ENCODE measurements at regions not wholly inside any gene's neighbourhood (a gene's known extent, or its start where the extent isn't known, plus 50 kb on each side); places are given as distances from the start of the nearest gene placed in this dataset.

- DNase-seq (ENCODE audit: low spot score), result no peak
- 65% methylated on average over 25 of the region's 25 CpGs for WGBS
- no peak overlapping the region for H3K9ac ChIP-seq (ENCODE audit: low read depth in 1 of 2, low read length in 2 of 2)
- H3K27me3 ChIP-seq (ENCODE audit: control insufficient read depth in 4 of 4, insufficient read depth in 4 of 4, low read length in 3 of 4), result peaks cover 0 to 4% (median 0%) of the 10 kb centered on the region in 4 donors
- no peaks in the 10 kb centered on the region for H3K9me3 ChIP-seq (ENCODE audit: control insufficient read depth in 4 of 4, low read length in 3 of 4)
- TF ChIP-seq HNF4G (IDR thresholded peaks at IDR 0.05), result no peak
- no peak for TF ChIP-seq SP1 (IDR thresholded peaks at IDR 0.05)
- no peak for TF ChIP-seq FOXA2 (IDR thresholded peaks at IDR 0.05)
- TF ChIP-seq, protein P1, sequence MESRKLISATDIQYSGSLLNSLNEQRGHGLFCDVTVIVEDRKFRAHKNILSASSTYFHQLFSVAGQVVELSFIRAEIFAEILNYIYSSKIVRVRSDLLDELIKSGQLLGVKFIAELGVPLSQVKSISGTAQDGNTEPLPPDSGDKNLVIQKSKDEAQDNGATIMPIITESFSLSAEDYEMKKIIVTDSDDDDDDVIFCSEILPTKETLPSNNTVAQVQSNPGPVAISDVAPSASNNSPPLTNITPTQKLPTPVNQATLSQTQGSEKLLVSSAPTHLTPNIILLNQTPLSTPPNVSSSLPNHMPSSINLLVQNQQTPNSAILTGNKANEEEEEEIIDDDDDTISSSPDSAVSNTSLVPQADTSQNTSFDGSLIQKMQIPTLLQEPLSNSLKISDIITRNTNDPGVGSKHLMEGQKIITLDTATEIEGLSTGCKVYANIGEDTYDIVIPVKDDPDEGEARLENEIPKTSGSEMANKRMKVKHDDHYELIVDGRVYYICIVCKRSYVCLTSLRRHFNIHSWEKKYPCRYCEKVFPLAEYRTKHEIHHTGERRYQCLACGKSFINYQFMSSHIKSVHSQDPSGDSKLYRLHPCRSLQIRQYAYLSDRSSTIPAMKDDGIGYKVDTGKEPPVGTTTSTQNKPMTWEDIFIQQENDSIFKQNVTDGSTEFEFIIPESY (IDR thresholded peaks at IDR 0.05), result no peak
- TF ChIP-seq JUND (IDR thresholded peaks at IDR 0.05), result no peak
- TF ChIP-seq NR2F2 (IDR thresholded peaks at IDR 0.05), result no peak
- TF ChIP-seq RXRA (IDR thresholded peaks at IDR 0.05), result no peak
- TF ChIP-seq, protein P2, sequence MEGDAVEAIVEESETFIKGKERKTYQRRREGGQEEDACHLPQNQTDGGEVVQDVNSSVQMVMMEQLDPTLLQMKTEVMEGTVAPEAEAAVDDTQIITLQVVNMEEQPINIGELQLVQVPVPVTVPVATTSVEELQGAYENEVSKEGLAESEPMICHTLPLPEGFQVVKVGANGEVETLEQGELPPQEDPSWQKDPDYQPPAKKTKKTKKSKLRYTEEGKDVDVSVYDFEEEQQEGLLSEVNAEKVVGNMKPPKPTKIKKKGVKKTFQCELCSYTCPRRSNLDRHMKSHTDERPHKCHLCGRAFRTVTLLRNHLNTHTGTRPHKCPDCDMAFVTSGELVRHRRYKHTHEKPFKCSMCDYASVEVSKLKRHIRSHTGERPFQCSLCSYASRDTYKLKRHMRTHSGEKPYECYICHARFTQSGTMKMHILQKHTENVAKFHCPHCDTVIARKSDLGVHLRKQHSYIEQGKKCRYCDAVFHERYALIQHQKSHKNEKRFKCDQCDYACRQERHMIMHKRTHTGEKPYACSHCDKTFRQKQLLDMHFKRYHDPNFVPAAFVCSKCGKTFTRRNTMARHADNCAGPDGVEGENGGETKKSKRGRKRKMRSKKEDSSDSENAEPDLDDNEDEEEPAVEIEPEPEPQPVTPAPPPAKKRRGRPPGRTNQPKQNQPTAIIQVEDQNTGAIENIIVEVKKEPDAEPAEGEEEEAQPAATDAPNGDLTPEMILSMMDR (IDR thresholded peaks at IDR 0.05; ENCODE audit: low read depth, low read length, missing input control), result no peak
- no peak for TF ChIP-seq TAF1 (conservative IDR thresholded peaks at IDR 0.05)
- TF ChIP-seq FOXA1 (IDR thresholded peaks at IDR 0.05), result no peak
- TF ChIP-seq HNF4A (conservative IDR thresholded peaks at IDR 0.05), result no peak
- H3K4me3 ChIP-seq (ENCODE audit: low read depth in 1 of 3, low read length in 3 of 3), result no peak overlapping the region
- no peaks in the 10 kb centered on the region for H3K36me3 ChIP-seq (ENCODE audit: control insufficient read depth in 4 of 4, insufficient read depth in 3 of 4, low read depth in 1 of 4, low read length in 3 of 4)
- no peak overlapping the region for H3K27ac ChIP-seq (ENCODE audit: low read depth in 1 of 2, low read length in 2 of 2)
- no peaks in the 10 kb centered on the region for H3K4me1 ChIP-seq (ENCODE audit: control insufficient read depth in 4 of 4, insufficient read depth in 4 of 4, low read length in 3 of 4)
Measured at GRCh38 chr2:2542966-2543611, 212.0 kb upstream of the MYT1L start.

GRCh38 chr2:2542316-2542715 is 211.2 kb upstream of the MYT1L start:
- no peaks in the 10 kb centered on the region for H3K9me3 ChIP-seq (ENCODE audit: control insufficient read depth in 4 of 4, low read length in 3 of 4)
- no peak overlapping the region for H3K9ac ChIP-seq (ENCODE audit: low read depth in 1 of 2, low read length in 2 of 2)
- 73% methylated on average over 4 of the region's 4 CpGs for WGBS
- H3K4me3 ChIP-seq (ENCODE audit: low read depth in 1 of 3, low read length in 3 of 3), result no peak overlapping the region
- H3K27me3 ChIP-seq (ENCODE audit: control insufficient read depth in 4 of 4, insufficient read depth in 4 of 4, low read length in 3 of 4), result peaks cover 0 to 4% (median 0%) of the 10 kb centered on the region in 4 donors
- no peaks in the 10 kb centered on the region for H3K4me1 ChIP-seq (ENCODE audit: control insufficient read depth in 4 of 4, insufficient read depth in 4 of 4, low read length in 3 of 4)
- no peak for TF ChIP-seq YY1 (IDR thresholded peaks at IDR 0.05)
- TF ChIP-seq ATF3 (IDR thresholded peaks at IDR 0.05), result no peak
- no peak for TF ChIP-seq HNF4A (conservative IDR thresholded peaks at IDR 0.05)
- TF ChIP-seq EGR1 (IDR thresholded peaks at IDR 0.05; ENCODE audit: low read depth in 2 of 2), result no peak
- no peak for TF ChIP-seq RAD21 (IDR thresholded peaks at IDR 0.05)
- TF ChIP-seq FOXA2 (IDR thresholded peaks at IDR 0.05), result no peak
- no peak for TF ChIP-seq RXRA (IDR thresholded peaks at IDR 0.05)
- TF ChIP-seq TAF1 (conservative IDR thresholded peaks at IDR 0.05), result no peak
- no peak overlapping the region for H3K27ac ChIP-seq (ENCODE audit: low read depth in 1 of 2, low read length in 2 of 2)
- H3K36me3 ChIP-seq (ENCODE audit: control insufficient read depth in 4 of 4, insufficient read depth in 3 of 4, low read depth in 1 of 4, low read length in 3 of 4), result no peaks in the 10 kb centered on the region
- no peak for DNase-seq (ENCODE audit: low spot score)

- 76% methylated on average over 9 of the region's 9 CpGs for WGBS
- H3K4me1 ChIP-seq (ENCODE audit: control insufficient read depth in 4 of 4, insufficient read depth in 4 of 4, low read length in 3 of 4), result no peaks in the 10 kb centered on the region
- no peak for DNase-seq (ENCODE audit: low spot score)
Measured at GRCh38 chr2:2540406-2540805, 209.3 kb upstream of the MYT1L start.

More at GRCh38 chr2:2540406-2540805, 209.3 kb upstream of the MYT1L start:
- no peaks in the 10 kb centered on the region for H3K9me3 ChIP-seq (ENCODE audit: control insufficient read depth in 4 of 4, low read length in 3 of 4)
- TF ChIP-seq GABPA (IDR thresholded peaks at IDR 0.05 in 1 of 2, conservative IDR thresholded peaks at IDR 0.05 in 1 of 2) (no peak), NR2F2 (IDR thresholded peaks at IDR 0.05) (no peak), HNF4G (IDR thresholded peaks at IDR 0.05) (no peak)
- no peak overlapping the region for H3K27ac ChIP-seq (ENCODE audit: low read depth in 1 of 2, low read length in 2 of 2)
- no peaks in the 10 kb centered on the region for H3K36me3 ChIP-seq (ENCODE audit: control insufficient read depth in 4 of 4, insufficient read depth in 3 of 4, low read depth in 1 of 4, low read length in 3 of 4)
- H3K4me3 ChIP-seq (ENCODE audit: low read depth in 1 of 3, low read length in 3 of 3), result no peak overlapping the region
- peaks cover 0 to 7% (median 0%) of the 10 kb centered on the region in 4 donors for H3K27me3 ChIP-seq (ENCODE audit: control insufficient read depth in 4 of 4, insufficient read depth in 4 of 4, low read length in 3 of 4)
- no peak overlapping the region for H3K9ac ChIP-seq (ENCODE audit: low read depth in 1 of 2, low read length in 2 of 2)

Data from liver (tissue), 8 donors.